Hepatocyte (in vitro differentiated cells): ENCODE measurements at regions not wholly inside any gene's neighbourhood (a gene's known extent, or its start where the extent isn't known, plus 50 kb on each side); places are given as distances from the start of the nearest gene placed in this dataset.

Experiments used
- CTCF ChIP-seq: fragments of 200-600 bp; sonication (generic); IDR thresholded peaks from 2 replicates; pipeline ENCODE4 v1.5.1; 2016; ENCODE audit warnings: antibody characterized with exemption, mild to moderate bottlenecking; ENCODE audit not compliant: poor library complexity
- EZH2 ChIP-seq: fragments of 200-600 bp; sonication (generic); IDR thresholded peaks from 2 replicates; pipeline ENCODE4 v1.6.1; 2016; ENCODE audit warnings: antibody characterized with exemption, mild to moderate bottlenecking, borderline replicate concordance

- TF ChIP-seq CTCF (no peak), EZH2 (no peak)
These were observed 126.0 kb upstream of the RFC3 start for GRCh38 chr13:33691980-33692379.
